Mammary epithelial cell (primary cell): ENCODE measurements at regions not wholly inside any gene's neighbourhood (a gene's known extent, or its start where the extent isn't known, plus 50 kb on each side); places are given as distances from the start of the nearest gene placed in this dataset.

Experiments
- EZH2 ChIP-seq: IDR thresholded peaks from 2 replicates; pipeline ENCODE4 v1.6.1; 2012; ENCODE audit warnings: low read length, inconsistent platforms, borderline replicate concordance
- TF ChIP-seq, protein P1 (sequence below), 2 donors: IDR thresholded peaks in 1 of 2; conservative IDR thresholded peaks in 1 of 2; 2 replicates each; pipeline ENCODE4 v1.5.1; 2011 to 2012; ENCODE audit warnings: inconsistent platforms in 2 of 2, low read length in 2 of 2, mild to moderate bottlenecking in 2 of 2, control low read depth in 1 of 2, low read depth in 1 of 2; ENCODE audit not compliant: insufficient read depth in 1 of 2; ENCODE audit errors: extremely low read depth in 1 of 2

DNA sequence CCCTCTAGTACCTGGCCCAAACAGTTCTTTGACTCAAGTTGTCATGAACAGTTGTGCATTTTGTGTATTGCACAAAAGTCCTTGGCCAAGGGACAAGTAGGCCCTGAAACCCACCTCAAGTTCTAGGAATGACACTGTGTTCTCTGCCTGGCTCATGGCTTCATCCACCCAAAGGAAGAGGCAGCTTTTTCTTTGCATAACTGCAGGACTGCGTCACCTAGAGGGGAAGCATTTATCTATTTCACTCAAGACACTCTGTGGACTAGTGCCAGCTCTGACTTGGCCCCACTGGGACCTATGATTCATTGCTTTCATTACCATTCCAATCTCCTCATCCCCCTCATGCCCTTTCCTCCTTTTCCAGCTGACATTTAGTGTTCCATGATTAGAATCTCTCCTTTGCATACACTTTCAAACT lies 119.3 kb upstream of the SIX2 start:
- no peak for TF ChIP-seq EZH2
- TF ChIP-seq, protein P1, sequence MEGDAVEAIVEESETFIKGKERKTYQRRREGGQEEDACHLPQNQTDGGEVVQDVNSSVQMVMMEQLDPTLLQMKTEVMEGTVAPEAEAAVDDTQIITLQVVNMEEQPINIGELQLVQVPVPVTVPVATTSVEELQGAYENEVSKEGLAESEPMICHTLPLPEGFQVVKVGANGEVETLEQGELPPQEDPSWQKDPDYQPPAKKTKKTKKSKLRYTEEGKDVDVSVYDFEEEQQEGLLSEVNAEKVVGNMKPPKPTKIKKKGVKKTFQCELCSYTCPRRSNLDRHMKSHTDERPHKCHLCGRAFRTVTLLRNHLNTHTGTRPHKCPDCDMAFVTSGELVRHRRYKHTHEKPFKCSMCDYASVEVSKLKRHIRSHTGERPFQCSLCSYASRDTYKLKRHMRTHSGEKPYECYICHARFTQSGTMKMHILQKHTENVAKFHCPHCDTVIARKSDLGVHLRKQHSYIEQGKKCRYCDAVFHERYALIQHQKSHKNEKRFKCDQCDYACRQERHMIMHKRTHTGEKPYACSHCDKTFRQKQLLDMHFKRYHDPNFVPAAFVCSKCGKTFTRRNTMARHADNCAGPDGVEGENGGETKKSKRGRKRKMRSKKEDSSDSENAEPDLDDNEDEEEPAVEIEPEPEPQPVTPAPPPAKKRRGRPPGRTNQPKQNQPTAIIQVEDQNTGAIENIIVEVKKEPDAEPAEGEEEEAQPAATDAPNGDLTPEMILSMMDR (conservative IDR thresholded peaks at IDR 0.05 in 1 of 2, IDR thresholded peaks at IDR 0.05 in 1 of 2; ENCODE audit: extremely low read depth in 1 of 2, insufficient read depth in 1 of 2, low read depth in 1 of 2, low read length in 2 of 2), result no peak
